Nephron progenitor cell (in vitro differentiated cells): ENCODE measurements at regions not wholly inside any gene's neighbourhood (a gene's known extent, or its start where the extent isn't known, plus 50 kb on each side); places are given as distances from the start of the nearest gene placed in this dataset.

Source experiments
- DNase-seq: peaks from one replicate; pipeline ENCODE4 v3.0.0; 2021
- H3K27ac Mint-ChIP-seq: 2 replicates; pipeline ENCODE4 v1.8.0; 2021; ENCODE audit warnings: mild to moderate bottlenecking, moderate library complexity, mixed read lengths
- H3K27me3 Mint-ChIP-seq: 2 replicates; pipeline ENCODE4 v1.8.0; 2021; ENCODE audit warnings: mild to moderate bottlenecking, low read depth, mixed read lengths; ENCODE audit not compliant: poor library complexity
- H3K36me3 Mint-ChIP-seq: 2 replicates; pipeline ENCODE4 v1.8.0; 2021; ENCODE audit warnings: low read depth, mixed read lengths
- H3K4me1 Mint-ChIP-seq: 2 replicates; pipeline ENCODE4 v1.8.0; 2021; ENCODE audit warnings: mixed read lengths
- H3K4me3 Mint-ChIP-seq: 2 replicates; pipeline ENCODE4 v1.8.0; 2021; ENCODE audit warnings: mild to moderate bottlenecking, moderate library complexity, mixed read lengths
- H3K9me3 Mint-ChIP-seq: 2 replicates; pipeline ENCODE4 v1.8.0; 2021; ENCODE audit warnings: mild to moderate bottlenecking, moderate library complexity, mixed read lengths
- TF ChIP-seq, protein P1 (sequence below): fragments of 200-600 bp; sonication (generic); IDR thresholded peaks from 2 replicates; pipeline ENCODE4 v1.5.0; 2021; ENCODE audit warnings: antibody characterized with exemption

DNA sequence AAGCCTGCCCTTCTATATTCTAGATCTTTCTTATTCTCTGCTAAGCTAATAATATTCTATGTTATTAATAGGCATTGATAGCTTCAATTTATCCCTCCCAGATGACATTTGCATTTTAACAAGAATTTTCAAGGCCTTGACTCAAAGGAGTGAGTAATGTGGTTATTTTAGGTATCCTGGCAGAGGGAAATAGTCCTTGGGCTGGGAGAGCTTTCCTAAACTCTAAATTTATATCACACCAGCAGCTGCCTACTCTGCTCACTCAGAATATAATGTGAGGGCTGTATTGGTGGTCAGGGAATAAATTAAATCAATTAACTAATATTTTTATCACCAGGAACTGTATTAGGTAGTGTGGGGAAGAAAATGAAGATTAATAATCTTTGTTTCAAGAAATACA is 74.8 kb upstream of the ADAM23 start:
- H3K36me3 Mint-ChIP-seq = no peaks in the 10 kb centered on the region
- peaks cover 12% of the 10 kb centered on the region for H3K9me3 Mint-ChIP-seq
- H3K27me3 Mint-ChIP-seq = peaks cover 7% of the 10 kb centered on the region
- no peak overlapping the region for H3K27ac Mint-ChIP-seq
- no peak overlapping the region for H3K4me3 Mint-ChIP-seq
- TF ChIP-seq, protein P1, sequence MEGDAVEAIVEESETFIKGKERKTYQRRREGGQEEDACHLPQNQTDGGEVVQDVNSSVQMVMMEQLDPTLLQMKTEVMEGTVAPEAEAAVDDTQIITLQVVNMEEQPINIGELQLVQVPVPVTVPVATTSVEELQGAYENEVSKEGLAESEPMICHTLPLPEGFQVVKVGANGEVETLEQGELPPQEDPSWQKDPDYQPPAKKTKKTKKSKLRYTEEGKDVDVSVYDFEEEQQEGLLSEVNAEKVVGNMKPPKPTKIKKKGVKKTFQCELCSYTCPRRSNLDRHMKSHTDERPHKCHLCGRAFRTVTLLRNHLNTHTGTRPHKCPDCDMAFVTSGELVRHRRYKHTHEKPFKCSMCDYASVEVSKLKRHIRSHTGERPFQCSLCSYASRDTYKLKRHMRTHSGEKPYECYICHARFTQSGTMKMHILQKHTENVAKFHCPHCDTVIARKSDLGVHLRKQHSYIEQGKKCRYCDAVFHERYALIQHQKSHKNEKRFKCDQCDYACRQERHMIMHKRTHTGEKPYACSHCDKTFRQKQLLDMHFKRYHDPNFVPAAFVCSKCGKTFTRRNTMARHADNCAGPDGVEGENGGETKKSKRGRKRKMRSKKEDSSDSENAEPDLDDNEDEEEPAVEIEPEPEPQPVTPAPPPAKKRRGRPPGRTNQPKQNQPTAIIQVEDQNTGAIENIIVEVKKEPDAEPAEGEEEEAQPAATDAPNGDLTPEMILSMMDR = no peak
- no peak for DNase-seq
- H3K4me1 Mint-ChIP-seq = no peaks in the 10 kb centered on the region

DNA sequence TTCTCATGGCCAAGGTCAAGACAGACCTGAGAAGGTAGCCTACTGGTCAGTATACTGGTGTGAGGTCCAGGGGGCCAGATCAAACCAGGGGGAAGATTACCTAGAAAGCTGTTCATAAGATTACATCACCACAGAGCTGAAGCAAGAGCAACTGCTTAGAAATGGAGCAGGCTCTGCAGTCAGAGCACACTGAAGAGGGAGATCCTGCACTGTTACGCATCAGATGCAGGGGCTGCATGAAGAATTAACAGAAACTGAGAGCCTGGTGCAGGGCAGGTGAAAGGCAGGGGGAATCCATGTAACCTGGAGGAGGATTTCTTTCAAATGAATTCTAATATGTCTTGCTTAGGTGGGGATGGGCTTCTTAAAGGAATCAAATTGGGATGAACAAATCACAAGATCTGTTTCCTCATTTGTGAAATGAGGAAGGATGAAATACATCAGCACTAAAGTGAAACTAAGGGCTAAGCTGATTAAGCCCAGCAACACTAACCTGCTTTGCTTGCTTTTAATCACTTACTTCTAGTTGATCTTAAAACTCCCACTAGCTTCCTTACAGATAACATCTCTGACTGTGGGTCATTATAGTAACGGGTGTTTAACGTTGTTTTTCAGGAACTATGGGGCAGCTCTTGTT is 74.3 kb upstream of the ADAM23 start:
- Mint-ChIP-seq H3K27ac (no peak overlapping the region), H3K4me3 (no peak overlapping the region)
- DNase-seq = no peak

DNA sequence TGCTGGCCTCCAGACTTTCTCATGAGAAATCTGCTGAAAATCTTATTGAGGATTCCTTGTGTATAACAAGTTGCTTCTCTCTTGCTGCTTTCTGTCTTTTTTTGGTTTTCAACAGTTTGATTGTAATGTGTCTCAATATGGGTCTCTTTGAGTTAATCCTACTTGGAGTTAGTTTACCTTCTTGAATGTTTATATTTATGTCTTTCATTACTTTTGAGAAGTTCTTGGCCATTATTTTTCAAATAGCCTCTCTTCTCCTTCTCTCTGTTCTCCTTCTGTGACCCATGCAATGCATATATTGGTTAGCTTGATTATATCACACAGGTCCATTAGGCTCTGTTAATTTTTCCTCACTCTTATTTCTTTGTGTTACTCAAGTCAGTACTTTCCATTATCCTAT is 67.4 kb upstream of the ADAM23 start:
- H3K4me1 Mint-ChIP-seq = no peaks in the 10 kb centered on the region
- no peak overlapping the region for H3K4me3 Mint-ChIP-seq
- TF ChIP-seq, protein P1 = no peak
- peaks cover 2% of the 10 kb centered on the region for H3K27me3 Mint-ChIP-seq
- H3K36me3 Mint-ChIP-seq = peaks cover 10% of the 10 kb centered on the region
- H3K9me3 Mint-ChIP-seq = peaks cover 24% of the 10 kb centered on the region
- DNase-seq = no peak
- no peak overlapping the region for H3K27ac Mint-ChIP-seq

More for the DNA sequence above, 74.3 kb upstream of the ADAM23 start:
- TF ChIP-seq, protein P1 = no peak
- Mint-ChIP-seq H3K9me3 (peaks cover 12% of the 10 kb centered on the region), H3K27me3 (peaks cover 7% of the 10 kb centered on the region), H3K4me1 (no peaks in the 10 kb centered on the region), H3K36me3 (no peaks in the 10 kb centered on the region)

DNA sequence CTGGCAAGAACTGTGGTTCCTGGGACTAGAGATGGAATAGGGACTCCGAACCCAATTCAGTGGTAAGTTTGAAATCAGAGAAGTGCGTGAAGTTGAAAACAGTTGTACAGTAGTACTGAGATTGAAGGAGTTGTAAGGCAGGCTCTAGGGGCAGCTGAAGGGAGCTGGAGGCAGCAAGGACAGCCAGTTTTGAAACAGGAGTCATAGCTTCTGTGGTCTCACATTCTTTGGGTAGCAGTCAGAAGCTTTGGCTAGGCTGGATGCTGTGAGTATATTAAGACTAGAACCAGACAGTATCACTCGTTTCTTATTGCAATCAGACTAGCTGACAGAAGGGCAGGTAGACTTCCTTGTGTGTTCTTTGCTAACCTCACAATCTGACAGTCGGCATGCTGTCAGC is 64.5 kb upstream of the ADAM23 start:
- Mint-ChIP-seq H3K4me1 (no peaks in the 10 kb centered on the region), H3K9me3 (peaks cover 33% of the 10 kb centered on the region), H3K27ac (no peak overlapping the region), H3K4me3 (no peak overlapping the region), H3K36me3 (peaks cover 10% of the 10 kb centered on the region), H3K27me3 (no peaks in the 10 kb centered on the region)
- no peak for DNase-seq
- TF ChIP-seq, protein P1 = no peak

DNA sequence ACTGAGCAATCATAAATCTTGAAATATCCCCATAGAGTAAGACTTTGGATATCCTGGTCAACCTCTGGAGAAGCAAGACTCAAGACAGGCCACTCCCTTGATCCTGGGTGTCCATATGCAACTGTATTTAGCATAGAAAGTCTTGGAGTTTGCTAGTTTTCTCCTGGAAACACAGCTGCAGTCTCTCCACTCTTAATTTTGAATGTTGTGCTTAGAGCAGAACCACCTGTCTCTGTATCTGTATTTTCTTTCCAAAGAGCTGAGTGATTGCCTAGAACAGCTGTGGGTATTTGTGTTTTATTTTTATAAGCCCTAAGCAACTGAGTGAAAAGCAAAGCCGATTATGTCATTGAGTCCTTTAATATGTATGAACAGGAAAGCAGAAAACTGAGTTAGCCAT is 64.1 kb upstream of the ADAM23 start:
- Mint-ChIP-seq H3K9me3 (peaks cover 34% of the 10 kb centered on the region), H3K27ac (no peak overlapping the region), H3K36me3 (peaks cover 10% of the 10 kb centered on the region), H3K27me3 (no peaks in the 10 kb centered on the region), H3K4me1 (no peaks in the 10 kb centered on the region), H3K4me3 (no peak overlapping the region)
- no peak for DNase-seq
- TF ChIP-seq, protein P1 = no peak

DNA sequence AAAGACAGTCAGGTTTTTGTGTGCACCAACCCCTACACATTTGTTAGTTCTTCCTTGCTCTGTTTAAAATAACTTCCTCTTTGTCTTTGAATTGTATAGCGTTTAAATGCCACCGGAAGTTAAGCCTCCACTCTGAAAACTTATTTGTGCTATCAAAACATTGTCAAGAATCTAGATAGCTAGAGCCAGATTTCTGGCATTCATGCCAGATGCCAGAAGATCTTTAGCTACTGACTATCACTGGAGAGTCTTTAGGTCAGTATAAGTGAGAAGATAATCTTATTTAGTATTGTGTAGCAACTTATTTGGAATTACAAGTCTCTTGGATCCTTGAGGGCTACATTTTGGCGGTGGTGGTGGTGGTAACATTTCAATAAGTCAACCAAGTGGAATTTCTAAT is 63.4 kb upstream of the ADAM23 start:
- Mint-ChIP-seq H3K4me1 (no peaks in the 10 kb centered on the region), H3K27me3 (no peaks in the 10 kb centered on the region), H3K4me3 (no peak overlapping the region), H3K9me3 (peaks cover 39% of the 10 kb centered on the region), H3K36me3 (peaks cover 10% of the 10 kb centered on the region), H3K27ac (no peak overlapping the region)
- TF ChIP-seq, protein P1 = no peak
- DNase-seq = no peak
